ENCODE measurements at regions not wholly inside any gene's neighbourhood (a gene's known extent, or its start where the extent isn't known, plus 50 kb on each side); places are given as distances from the start of the nearest gene placed in this dataset.

GRCh38 chr15:92773340-92773739 lies 117.8 kb upstream of the FAM174B start:
- no peaks in the 10 kb centered on the region for H3K36me3 ChIP-seq (ENCODE audit: control insufficient read depth in 2 of 4, insufficient read depth in 4 of 4, low read length in 3 of 4)
- H2AK5ac ChIP-seq (ENCODE audit: low read depth, low read length): no peak overlapping the region
- 91% methylated on average over 6 of the region's 6 CpGs; no CpG with 5 or more reads in 1 of the 2 experiments for WGBS, 2 experiments (ENCODE audit: extremely low coverage in 1 of 2, insufficient coverage in 1 of 2, insufficient read length in 1 of 2, insufficient replicate concordance in 2 of 2, low coverage in 1 of 2, low lambda C conversion rate in 2 of 2, missing lambda C conversion rate in 1 of 2)
- no peak overlapping the region for H4K5ac ChIP-seq (ENCODE audit: insufficient read length, low read depth, low read length)
- H3K4me2 ChIP-seq (ENCODE audit: insufficient read depth in 1 of 2, low read depth in 2 of 2, low read length in 2 of 2): no peak overlapping the region
- H4K91ac ChIP-seq (replicated peaks; ENCODE audit: insufficient read length, low read length): no peak overlapping the region
- H3K4me1 ChIP-seq (replicated peaks in 1 of 4; ENCODE audit: control insufficient read depth in 3 of 4, insufficient read depth in 4 of 4, low read length in 3 of 4): no peaks in the 10 kb centered on the region
- CTCF ChIA-PET (ENCODE audit: partially characterized antibody): interaction anchor here (1.6 kb wide), 1 partner anchor 24 kb away, joined by 4 read pairs; no protein-coding TSS in a partner anchor
- H4K8ac ChIP-seq (ENCODE audit: extremely low read depth, insufficient read depth, low read length): no peak overlapping the region
- H2BK20ac ChIP-seq (ENCODE audit: low read length): no peak overlapping the region
- H3K27me3 ChIP-seq (replicated peaks in 1 of 4; ENCODE audit: control insufficient read depth in 3 of 4, extremely low read depth in 1 of 4, insufficient read depth in 3 of 4, low read length in 3 of 4): no peaks in the 10 kb centered on the region
- H2BK5ac ChIP-seq (ENCODE audit: low read depth, low read length): no peak overlapping the region
- H3K4me3 ChIP-seq (ENCODE audit: extremely low read depth in 1 of 4, insufficient read depth in 2 of 4, low read depth in 3 of 4, low read length in 4 of 4): no peak overlapping the region
- H3K9ac ChIP-seq (replicated peaks in 1 of 4; ENCODE audit: extremely low read depth in 1 of 4, low read depth in 3 of 4, low read length in 3 of 4): no peak overlapping the region
- H3K18ac ChIP-seq (ENCODE audit: extremely low read depth, low read length): no peak overlapping the region
- H2BK12ac ChIP-seq (ENCODE audit: low read depth, low read length): no peak overlapping the region
- DNase-seq (ENCODE audit: low read depth in 1 of 2, low spot score in 2 of 2) (no peak), FAIRE-seq (no peak)
- no peaks in the 10 kb centered on the region for H4K20me1 ChIP-seq (replicated peaks in 1 of 2; ENCODE audit: control insufficient read depth in 1 of 2, insufficient read depth in 2 of 2, low read length in 2 of 2)
- no peaks in the 10 kb centered on the region for H3K79me1 ChIP-seq (ENCODE audit: low read depth, low read length)
- no peak overlapping the region for H3K56ac ChIP-seq (replicated peaks; ENCODE audit: insufficient read length, low read depth, low read length)
- no peak overlapping the region for H3K27ac ChIP-seq (ENCODE audit: low read depth, low read length)
- H2BK15ac ChIP-seq (ENCODE audit: low read length): no peak overlapping the region
- POLR2A ChIA-PET (ENCODE audit: partially characterized antibody): no interaction called here
- no peak overlapping the region for H3K4ac ChIP-seq (replicated peaks; ENCODE audit: insufficient read length, low read depth, low read length)
- no peak overlapping the region for H2AFZ ChIP-seq (ENCODE audit: low read length)
- H3K9me3 ChIP-seq (ENCODE audit: insufficient read depth in 2 of 2, low read depth in 1 of 2, low read length in 1 of 2): peaks cover 0 to 10% of the 10 kb centered on the region in 2 experiments; a peak in 2 of 4 replicates
- no peak overlapping the region for H2BK120ac ChIP-seq (replicated peaks; ENCODE audit: low read depth, low read length)
- no peak overlapping the region for H3K14ac ChIP-seq (ENCODE audit: insufficient read length)
- no peaks in the 10 kb centered on the region for H3K79me2 ChIP-seq (ENCODE audit: control insufficient read depth in 1 of 2, insufficient read depth in 2 of 2, low read length in 2 of 2)
- H3K23me2 ChIP-seq (ENCODE audit: low read depth, low read length): no peaks in the 10 kb centered on the region
- no peak overlapping the region for H3K23ac ChIP-seq (ENCODE audit: insufficient read length)
- no peak for TF ChIP-seq TCF12 (IDR thresholded peaks at IDR 0.05; ENCODE audit: low read depth, low read length)
- no peak for TF ChIP-seq CEBPB (IDR thresholded peaks at IDR 0.05; ENCODE audit: low read depth, low read length)
- no peak for TF ChIP-seq E2F6 (IDR thresholded peaks at IDR 0.05)
- no peak for TF ChIP-seq RXRA (IDR thresholded peaks at IDR 0.05; ENCODE audit: insufficient read depth, low read depth, low read length)
- TF ChIP-seq SIRT6 (IDR thresholded peaks at IDR 0.05; ENCODE audit: low read length): no peak
- no peak for TF ChIP-seq ATF2 (IDR thresholded peaks at IDR 0.05; ENCODE audit: low read length)
- TF ChIP-seq CTBP2 (IDR thresholded peaks at IDR 0.05; ENCODE audit: borderline replicate concordance, insufficient read depth, insufficient read length, low read length): no peak
- TF ChIP-seq CTCF (IDR thresholded peaks at IDR 0.05; ENCODE audit: control extremely low read depth in 1 of 3, insufficient read depth in 1 of 3, low read depth in 1 of 3, low read length in 3 of 3): no peak
- no peak for TF ChIP-seq EGR1 (IDR thresholded peaks at IDR 0.05; ENCODE audit: borderline replicate concordance, low read depth, low read length)
- no peak for TF ChIP-seq SUZ12 (IDR thresholded peaks at IDR 0.05; ENCODE audit: low read length)
